Daoy (cell line): ENCODE measurements at regions not wholly inside any gene's neighbourhood (a gene's known extent, or its start where the extent isn't known, plus 50 kb on each side); places are given as distances from the start of the nearest gene placed in this dataset.

Experiments used
- DNase-seq: peaks from one replicate; pipeline ENCODE4 v3.0.0-alpha.2; 2015; ENCODE audit warnings: low read depth

DNA sequence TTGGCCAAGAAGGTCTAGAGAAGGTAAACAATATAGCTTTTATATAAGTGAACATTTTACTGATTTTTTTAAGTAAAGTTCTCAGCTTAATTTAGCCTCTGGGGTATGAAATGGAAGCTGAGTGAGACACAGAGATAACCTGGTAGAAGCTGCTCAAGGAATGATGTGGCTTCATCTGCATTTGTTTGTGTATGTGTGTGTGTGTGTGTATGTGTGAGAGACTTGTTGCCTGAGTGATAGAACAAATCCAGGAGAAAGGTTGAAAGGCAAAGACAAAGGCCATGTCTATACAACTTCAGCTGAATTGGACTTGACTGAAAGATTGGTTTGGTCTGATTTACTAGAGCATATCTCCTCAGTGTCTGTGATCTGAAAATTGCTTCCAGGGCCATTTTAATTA lies 63.6 kb downstream of the PCDH7 start:
- no peak for DNase-seq

DNA sequence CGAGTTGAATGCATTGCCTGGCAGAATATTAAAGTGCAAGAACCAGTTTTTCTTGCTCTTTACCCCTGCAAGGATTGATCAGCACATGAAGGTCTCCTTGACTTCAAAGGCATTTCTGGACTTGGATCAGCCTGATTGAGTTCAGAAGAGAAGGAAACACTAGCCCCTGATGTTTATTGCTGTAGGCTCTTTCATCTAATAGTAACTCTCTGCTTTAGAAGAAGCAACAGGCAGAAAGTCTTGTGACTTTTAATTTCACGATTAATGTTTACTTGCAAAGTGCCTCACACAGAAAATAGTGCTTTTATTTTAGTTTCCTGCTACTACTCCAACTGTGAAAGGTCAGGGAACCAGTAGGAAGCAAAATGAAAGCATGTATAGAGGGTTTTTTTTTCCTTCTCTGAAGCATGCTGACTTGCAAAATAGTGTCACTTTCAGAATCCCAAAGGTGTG lies 69.1 kb downstream of the PCDH7 start:
- no peak for DNase-seq

DNA sequence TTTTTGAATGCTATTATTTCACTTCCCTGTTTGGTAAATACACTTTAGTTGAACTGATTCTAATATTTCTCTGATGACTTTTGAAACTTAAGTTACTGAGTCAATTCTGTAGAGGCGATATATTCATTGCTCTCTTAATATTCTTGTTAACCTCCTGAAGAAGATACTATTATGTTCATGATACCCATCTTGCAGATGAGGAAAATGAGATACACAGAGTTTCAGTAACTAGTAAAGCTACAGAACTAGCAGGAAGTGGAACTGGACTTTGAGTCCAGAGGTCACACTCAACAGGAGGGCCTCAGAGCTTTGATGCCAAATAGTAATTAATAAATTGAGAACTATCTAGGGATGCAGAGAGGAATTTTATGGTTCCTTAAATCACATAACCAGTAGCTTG lies 70.0 kb downstream of the PCDH7 start:
- no peak for DNase-seq

DNA sequence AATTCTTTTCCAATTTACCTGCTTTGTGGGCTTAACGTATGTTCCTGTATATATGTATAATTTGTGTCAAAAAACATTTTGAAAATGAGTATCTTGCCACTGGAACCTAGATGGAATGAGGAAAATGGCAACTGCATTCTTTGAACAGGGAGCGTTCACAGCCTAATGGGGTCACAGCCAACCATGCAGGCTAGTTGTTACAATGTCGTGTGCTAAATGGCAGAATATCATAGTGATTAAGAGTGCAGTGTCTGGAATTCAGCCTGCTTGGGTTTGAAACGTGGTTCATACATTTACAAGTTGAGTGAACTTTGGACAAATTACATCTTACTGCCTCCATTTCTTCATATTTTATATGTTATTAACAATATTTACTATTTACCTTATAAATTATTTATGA lies 70.8 kb downstream of the PCDH7 start:
- no peak for DNase-seq

DNA sequence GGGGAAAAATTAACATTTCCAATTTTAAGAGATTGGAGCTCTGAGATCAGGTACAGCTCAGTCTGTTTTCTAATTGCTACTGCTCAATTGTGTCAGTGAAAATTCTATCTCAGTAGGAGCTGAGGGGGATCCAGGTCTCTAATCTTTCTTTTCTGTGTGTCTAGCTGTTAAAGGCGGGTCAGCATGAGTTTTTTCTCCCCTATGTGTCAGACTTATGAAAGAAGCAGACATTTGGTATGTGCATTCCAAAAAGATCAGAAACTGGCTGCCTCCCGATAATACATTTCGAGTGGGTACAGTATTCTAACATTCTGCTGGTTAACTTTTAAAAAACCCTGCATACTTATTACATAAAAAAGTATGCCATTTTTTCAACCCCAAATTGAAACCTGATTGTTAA lies 72.4 kb downstream of the PCDH7 start:
- DNase-seq = no peak

DNA sequence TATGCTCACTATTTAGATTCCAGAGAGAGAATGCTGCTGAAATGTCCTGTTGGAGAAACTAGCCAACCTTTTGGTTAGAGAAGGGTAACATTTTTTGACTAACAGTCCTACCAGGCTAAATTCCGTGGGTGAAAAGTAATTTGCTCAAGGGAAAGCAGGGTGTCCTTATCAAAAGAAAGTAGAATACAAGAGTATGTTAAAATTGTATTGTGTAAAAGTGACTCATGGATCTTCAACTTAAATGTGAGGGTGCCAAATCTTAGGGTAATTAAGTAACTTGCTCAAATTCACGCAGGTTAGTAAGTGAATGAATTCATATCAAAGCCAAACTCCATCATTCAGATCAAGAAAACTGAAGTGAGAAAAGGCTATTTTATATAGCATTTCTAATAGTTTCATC lies 81.7 kb downstream of the PCDH7 start:
- no peak for DNase-seq

DNA sequence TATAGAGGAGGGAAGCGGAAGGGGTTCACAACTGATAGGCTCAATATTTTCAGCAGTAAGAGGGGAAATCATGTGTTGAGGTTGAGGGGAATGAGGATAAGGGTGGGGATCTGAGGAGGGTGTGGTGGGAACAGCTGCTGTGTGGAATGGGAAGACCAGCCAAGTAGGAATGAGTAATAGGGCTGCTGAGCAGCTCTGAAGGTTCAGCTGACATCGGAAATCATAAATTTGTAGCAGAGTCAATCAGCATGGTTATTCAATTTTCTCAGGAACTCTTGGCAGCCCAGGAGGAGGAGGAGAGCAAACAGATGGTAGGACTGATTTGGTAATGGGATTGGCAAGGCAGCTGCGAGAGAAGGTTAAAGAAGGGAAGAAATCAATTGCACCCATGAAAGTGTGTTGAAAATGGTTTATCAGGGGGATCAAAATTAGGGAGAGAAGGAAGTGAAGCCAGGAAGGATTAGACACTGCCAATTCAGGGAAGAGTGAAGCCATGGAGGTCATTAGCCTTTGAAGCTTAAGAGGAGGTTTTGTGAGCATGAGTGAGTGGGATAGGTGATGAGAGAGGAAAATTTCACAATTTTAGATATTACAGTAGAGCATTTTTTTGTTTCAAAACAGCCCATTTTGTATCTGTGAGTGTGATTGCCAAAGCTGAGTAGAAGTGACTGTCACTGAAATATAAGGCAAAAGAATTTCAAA lies 82.6 kb downstream of the PCDH7 start:
- DNase-seq = no peak

DNA sequence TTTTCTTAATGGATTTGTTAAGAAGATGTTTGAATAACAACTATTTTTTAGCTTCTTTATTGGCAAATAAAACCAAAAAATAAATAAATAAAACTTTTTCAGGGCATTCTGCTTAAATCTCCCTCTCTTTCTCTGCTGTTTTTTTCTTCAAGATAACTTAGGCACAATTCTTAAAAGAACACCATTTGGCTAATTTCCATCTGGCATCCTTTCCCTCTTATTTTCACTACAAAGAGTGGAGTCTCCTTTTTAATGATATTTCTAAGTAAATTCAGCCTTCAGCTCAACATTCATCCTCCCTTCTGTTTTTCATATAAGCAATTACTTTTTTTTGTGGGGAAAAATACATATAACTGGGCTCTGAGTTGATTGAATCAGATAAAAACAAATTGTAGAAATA lies 88.1 kb downstream of the PCDH7 start:
- no peak for DNase-seq

DNA sequence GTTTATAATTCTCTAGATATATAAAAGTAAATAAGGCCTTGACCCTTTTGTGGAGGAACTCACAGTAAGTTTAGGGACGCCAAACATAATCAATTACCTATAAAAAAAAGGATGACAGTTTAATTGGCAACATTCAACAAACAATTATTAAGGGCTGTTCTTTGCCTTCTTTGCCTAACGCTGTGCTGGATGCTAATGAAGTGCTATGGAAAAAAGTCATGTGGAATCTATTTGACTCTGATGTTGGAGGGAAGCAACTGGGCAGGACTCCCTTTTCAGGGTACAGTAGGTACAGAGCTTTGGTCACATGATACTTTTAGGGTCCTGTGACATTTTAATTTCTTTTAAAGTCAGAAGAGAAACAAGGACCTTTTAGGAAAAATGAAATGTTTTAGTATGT lies 91.1 kb downstream of the PCDH7 start:
- DNase-seq = no peak

DNA sequence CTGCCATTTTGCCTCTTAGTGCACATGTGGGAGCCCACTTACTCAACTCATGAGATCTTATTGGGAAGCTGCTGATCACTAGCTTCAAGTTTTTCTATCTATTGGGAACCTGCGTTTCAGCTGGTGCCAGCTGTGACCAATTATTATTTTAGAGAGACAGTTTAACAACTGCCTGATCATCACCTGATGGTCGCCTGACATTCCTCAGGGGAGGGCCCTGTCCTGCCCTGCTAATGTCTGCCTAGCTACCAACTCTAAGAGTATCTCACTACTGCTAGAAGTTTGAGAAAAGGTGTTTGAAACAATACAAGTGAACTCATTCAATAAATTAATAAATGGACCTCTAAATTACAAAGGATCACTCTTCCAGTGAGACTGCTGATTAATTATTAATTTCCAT lies 95.5 kb downstream of the PCDH7 start:
- no peak for DNase-seq

DNA sequence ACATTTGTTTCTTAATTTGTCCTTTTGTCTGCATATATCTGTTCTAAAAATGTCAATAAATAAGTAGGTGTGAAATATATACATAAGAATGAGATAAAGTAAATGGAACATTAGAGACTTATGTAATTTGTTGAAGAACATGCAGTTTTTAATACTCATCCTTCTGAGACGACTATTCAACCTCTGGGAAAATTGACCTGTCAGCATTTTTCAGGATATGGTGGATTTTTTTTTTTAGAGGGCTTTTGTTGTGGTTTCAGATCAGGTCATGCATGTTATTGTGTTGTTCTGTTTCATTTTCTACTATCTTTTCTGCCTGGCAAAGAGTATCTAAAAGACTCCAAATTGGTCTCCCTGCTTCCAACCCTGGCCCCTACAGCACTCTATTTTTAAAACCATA lies 97.3 kb downstream of the PCDH7 start:
- DNase-seq = no peak

DNA sequence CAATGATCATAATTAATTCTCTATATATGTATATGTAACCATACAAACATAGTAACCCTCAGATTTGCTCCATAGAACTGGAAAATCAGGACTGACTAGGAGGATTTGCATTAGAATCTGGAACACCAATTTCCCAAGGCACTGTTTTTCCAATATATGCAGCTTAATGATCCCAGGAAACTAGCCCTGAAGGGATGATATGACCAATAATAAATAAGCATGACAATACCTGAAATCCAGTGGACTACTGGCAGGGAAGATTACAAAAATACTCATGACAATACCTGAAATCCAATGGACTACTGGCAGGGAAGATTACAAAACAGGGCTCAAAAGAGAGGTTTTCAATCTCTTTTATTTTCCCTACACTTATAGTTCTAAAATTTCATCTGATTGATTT lies 98.4 kb downstream of the PCDH7 start:
- DNase-seq = no peak

DNA sequence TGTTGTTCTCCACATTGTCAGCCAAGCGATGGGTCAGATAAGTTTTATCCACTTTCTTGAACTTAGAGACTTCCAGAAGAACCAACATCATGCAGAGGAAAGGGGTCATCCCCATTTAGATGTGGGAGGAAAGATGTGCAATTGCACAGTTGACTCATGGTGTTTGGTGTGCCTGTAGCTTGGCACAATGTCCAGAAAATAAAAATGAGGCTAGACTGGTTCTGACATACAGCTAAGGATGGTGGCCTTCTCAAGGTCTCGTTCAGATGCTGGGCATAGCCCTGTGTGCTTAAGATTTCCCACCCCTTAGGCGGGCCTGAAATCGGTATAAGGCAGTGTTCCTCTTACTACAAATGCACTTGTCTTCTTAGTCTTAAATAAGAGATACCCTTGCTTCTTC lies 101.1 kb downstream of the PCDH7 start:
- DNase-seq = no peak

DNA sequence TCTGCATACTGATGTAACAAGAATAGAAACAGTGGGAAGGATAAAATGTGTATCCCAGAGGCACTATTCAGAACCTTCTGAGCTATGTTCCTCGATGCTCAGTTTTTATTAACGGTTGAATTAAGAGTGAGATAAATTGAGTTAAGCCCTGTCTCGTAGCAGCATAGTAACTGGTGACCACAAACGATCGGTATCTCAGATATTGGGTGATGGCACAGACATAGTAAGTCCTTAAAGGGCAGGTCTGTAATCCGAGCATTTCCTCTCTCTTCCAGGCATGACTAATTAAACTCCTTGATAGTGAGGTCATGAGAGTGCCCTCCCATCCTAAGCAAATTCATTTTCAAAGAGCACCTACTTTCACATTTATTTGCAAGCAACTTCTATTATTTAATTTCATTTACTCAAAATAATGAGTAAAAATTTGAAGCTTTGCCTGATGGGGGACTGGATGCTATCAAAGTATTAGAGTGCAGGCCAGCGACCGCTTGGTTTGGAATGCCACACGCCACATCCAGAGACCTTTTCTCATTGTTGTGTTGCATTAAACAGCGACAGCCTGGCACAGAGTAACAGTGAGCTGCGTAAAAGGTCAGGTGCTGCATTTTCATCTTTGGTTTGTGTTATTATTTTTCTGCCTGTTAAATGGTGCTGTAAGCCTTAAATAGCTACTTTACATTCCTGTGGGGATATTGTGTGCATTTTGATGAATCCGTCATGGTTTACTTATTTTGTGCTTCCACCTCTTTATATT lies 101.9 kb downstream of the PCDH7 start:
- DNase-seq = no peak

DNA sequence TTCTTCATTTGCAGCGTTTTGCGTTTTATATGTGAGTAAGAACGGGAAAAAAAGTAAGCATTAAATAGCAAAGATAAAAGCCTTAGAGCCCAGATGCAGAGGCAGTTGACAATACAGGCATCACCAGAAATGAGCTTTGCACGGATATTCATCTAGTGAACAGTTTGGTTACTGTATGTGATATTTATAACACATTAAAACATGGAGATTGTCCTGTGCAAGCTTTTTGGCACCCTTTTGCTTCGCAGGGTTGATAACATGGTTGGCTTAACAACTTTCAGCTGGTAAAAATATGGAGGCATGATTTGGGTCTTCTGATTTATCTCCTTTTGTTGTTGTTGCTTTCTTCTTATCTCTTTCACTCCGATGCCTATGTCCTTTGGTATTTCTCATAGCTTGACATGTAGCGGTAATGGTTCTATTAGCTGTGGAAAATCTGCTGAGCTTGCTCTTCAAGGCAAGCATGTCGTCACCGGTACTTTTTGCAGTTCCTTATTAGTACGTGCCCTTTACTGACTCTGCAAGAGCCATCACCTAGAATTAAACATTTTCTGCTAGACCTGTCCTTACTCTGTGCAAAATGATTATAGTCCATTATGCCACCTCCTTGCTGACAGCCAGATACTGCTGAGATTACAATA lies 102.9 kb downstream of the PCDH7 start:
- no peak for DNase-seq

DNA sequence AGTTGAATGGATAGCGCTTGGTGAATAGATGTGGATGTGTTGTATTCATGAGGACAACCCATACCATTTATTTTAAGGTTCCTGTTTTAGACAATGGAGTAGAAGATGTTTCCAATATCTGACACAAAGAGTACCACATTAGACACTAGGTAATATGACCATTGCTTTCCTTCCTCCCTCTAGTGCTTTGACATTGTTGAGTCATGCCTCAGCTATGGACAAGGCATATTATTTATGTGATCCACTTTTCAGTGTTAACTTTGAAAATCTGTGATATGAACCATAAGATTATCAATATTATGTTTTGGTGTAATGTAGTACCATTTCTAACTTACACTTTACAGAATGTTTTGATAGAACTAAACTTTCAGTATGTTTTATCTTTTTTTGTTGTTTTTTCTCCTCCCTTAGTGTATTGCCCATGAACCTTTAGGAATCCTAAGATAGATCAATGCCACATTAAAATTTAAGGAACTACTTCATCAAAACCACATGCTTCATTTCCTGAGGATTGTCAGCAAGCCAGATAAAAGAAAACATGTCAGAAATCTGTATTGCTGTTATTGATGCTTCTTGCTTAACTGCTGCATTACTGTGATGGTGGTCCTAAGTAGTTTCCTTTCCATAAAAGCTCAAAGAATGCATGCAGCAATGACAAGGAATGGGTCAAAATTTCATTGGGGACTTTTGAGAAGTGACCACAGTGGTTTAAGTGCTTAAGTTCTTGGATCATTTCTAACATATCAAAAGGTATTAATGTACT lies 105.0 kb downstream of the PCDH7 start:
- no peak for DNase-seq

DNA sequence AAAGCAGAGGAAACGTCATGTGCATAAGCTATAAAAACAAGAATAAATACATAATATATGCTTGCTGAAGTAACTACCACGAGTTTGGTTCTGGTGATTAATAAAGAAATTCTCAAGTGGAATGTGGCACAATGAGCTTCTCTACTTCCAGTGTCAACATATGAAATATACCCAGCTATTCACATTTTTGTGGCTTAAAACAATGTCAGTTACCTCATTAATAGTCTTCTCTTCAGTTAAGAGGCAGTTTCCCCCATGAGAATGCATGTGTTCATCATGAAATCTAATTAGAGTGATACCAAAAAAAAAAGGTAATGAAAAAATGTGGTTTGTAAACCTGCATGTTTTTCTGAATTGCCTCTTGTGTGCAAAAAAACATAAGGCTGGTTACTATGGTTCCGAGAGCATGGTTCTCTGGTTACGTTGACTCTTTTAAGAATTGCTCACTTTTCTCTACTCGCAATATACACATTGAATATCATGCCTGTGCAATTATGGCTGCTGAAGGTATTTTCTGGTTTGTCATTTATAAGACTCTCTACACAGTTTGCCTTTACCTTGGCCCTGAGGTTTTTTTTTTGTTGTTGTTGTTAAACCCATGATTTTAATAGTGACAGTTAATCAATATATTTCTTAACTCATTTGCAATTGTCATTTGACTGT lies 108.2 kb downstream of the PCDH7 start:
- no peak for DNase-seq

DNA sequence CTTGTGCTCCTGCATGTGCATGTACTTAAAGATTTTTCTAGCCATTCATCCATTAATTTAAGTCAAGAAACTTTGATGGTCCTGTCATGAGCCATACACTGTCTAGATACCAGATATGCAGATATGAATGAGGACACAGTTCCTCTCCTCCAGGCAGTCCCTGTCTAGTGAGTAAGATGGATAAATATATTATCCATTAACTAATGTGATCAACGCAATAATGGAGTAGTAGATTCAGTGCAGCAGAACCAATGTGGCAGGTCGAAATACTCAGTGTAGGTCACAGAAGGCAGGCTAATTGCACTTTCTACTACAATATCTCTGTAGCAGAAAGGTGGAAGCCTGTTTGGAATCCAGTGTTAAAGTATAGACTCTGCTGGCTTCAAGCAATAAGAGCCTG lies 112.5 kb downstream of the PCDH7 start:
- no peak for DNase-seq

DNA sequence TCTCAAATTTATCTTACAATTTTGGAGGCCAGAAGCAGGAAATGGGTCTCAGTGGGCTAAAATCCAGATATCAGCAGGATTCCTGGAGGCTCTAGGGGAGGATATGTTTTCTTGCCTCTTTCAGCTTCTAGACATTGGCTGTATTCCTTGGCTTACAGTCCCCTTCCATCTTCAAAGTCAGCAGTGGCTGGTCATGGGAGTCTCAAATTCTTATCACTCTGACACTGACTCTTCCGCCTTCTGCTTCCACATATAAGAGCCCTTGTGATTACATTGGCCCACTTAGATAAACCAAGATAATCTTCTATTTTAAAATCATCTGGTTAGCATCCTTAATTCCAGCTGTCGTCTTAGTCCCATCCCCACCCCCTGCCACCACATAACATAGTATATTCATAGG lies 113.0 kb downstream of the PCDH7 start:
- no peak for DNase-seq

DNA sequence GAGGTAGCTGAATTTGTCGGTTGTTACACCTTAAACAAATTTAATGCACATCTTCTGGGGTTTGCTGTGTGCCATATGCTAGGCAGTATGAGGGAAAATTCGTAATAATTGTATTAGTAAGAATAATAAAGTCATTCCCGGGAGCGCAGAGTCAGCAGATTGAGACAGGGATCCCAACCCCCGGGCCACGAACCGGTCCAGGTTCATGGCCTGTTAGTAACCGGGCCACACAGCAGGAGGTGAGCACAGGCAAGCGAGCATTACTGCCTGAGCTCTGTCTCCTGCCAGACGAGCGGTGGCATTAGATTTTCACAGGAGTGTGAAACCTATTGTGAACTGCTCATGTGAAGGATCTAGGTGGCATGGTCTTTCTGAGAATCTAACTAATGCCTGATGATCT lies 114.9 kb downstream of the PCDH7 start:
- DNase-seq = no peak

DNA sequence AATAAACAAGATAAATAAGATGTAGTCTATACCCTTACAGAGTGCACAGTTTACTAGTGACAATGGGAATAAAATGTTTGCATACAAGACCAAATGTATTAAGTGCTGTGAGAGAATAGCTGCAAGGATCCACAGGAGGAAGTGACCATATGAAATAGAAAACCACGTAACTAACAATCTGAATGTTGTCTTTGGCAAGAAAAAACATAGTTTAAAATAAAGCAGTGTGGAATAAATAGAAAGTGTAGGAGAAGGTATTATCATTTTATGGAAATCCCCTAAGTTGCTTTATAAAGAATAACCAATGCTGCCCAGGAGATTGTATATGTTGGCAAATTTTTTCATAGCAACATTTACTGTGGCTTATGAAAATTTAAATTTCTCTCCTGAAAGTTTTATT lies 116.1 kb downstream of the PCDH7 start:
- no peak for DNase-seq

DNA sequence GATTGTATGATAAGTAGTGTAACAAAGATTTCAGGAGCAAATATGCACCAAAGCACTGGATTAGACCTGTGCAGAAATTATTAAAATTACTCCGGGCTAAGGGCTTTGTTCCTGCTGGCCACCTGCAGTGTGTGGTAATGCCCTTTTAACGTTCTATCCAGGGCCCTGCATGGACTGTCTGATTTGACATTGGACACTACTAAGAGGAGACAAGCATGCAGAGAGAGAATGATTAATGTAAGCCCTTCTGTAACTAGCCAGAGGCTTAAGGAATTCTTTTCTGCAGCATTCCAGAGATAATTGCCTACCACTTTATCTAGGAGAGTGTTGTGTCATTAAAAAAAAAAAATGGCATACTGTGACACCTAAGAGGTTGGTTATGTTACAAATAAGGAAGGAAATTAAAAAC lies 117.0 kb downstream of the PCDH7 start:
- DNase-seq = no peak
